A549 (cell line): ENCODE measurements at regions not wholly inside any gene's neighbourhood (a gene's known extent, or its start where the extent isn't known, plus 50 kb on each side); places are given as distances from the start of the nearest gene placed in this dataset.
A peak's percentile ranks its signal among the peaks of the same experiment; 100 is the strongest.

Source experiments
- ATAC-seq, 2 experiments: fragments of 200-7000 bp in 1 of 2; fragments of >200 bp in 1 of 2; cut with Nextera tagmentation in 1 of 2; cut with Tn5 transposase in 1 of 2; 3 replicates each; pipeline versions ENCODE4 v1.8.0 to v1.9.1; 2018 to 2020; ENCODE audit warnings: mild to moderate bottlenecking in 1 of 2, moderate library complexity in 1 of 2
- CTCF ChIA-PET: fragments of 300-600 bp; sonication (Branson Sonifier 250); formaldehyde crosslinking; extraction: SDS; loops from one replicate; lab custom pipeline; 2021; ENCODE audit warnings: antibody characterized with exemption, inconsistent platforms; lab: Yijun Ruan, JAX
- POLR2A ChIA-PET: fragments of 350-600 bp; formaldehyde crosslinking; extraction: SDS; loops from one replicate; lab custom pipeline; 2021; ENCODE audit warnings: antibody characterized with exemption, inconsistent platforms; lab: Yijun Ruan, JAX
- DNase-seq, 2 experiments: peaks; one replicate each; pipeline versions ENCODE4 v3.0.0 to v3.0.0-alpha.2; 2011 to 2016; ENCODE audit warnings: low read depth in 1 of 2, low spot score in 1 of 2
- FAIRE-seq: peaks from 2 replicates; lab custom pipeline; 2011; peaks lifted over from hg19 to GRCh38; lab: Jason Lieb, UNC
- H3K27ac ChIP-seq, 2 experiments: fragments of >200 bp; sonication (Bioruptor Twin); formaldehyde crosslinking; 3 replicates each; pipeline ENCODE4 v1.5.1; 2016 to 2017
- H3K4me1 ChIP-seq: fragments of >200 bp; sonication (Bioruptor Twin); formaldehyde crosslinking; 3 replicates; pipeline ENCODE4 v1.6.1; 2016
- H3K4me2 ChIP-seq: fragments of >200 bp; sonication (Bioruptor Twin); formaldehyde crosslinking; 3 replicates; pipeline ENCODE4 v1.6.1; 2016
- H3K4me3 ChIP-seq: fragments of >200 bp; sonication (Bioruptor Twin); formaldehyde crosslinking; 3 replicates; pipeline ENCODE4 v1.5.1; 2016
- H3K9me3 ChIP-seq: fragments of >200 bp; sonication (Bioruptor Twin); formaldehyde crosslinking; 3 replicates; pipeline ENCODE4 v1.6.1; 2016
- CEBPB ChIP-seq, 2 experiments: fragments of >200 bp in 1 of 2; sonication (Bioruptor Twin) in 1 of 2; formaldehyde crosslinking in 1 of 2; IDR thresholded peaks; 2 replicates each; pipeline ENCODE4 v1.6.1; 2012 to 2016
- ELK1 ChIP-seq: fragments of 150-350 bp; IDR thresholded peaks from 2 replicates; pipeline ENCODE4 v1.6.1; 2014; ENCODE audit warnings: low read depth, mild to moderate bottlenecking, low read length
- FOXS1 ChIP-seq: fragments of 250-450 bp; sonication (Bioruptor Pico); IDR thresholded peaks from 2 replicates; pipeline ENCODE4 v1.5.0; 2020; ENCODE audit warnings: mild to moderate bottlenecking, moderate library complexity
- HMGXB4 ChIP-seq: fragments of 250-450 bp; sonication (Bioruptor Pico); IDR thresholded peaks from 2 replicates; pipeline ENCODE4 v1.5.0; 2021; ENCODE audit warnings: mild to moderate bottlenecking, moderate library complexity, borderline replicate concordance
- POLR2A ChIP-seq: IDR thresholded peaks from 2 replicates; pipeline ENCODE4 v1.6.1; 2012; ENCODE audit warnings: mild to moderate bottlenecking, low read length
- POLR2AphosphoS2 ChIP-seq: conservative IDR thresholded peaks from 2 replicates; pipeline ENCODE4 v1.6.1; 2012; ENCODE audit warnings: low read length, improper control_type of control experiment, inconsistent platforms
- RAD21 ChIP-seq, 2 experiments: fragments of >200 bp in 1 of 2; sonication (Bioruptor Twin) in 1 of 2; formaldehyde crosslinking in 1 of 2; IDR thresholded peaks in 1 of 2; conservative IDR thresholded peaks in 1 of 2; 2 replicates in 1 of 2; 3 replicates in 1 of 2; pipeline ENCODE4 v1.6.1; 2012 to 2018; ENCODE audit warnings: inconsistent platforms in 1 of 2
- SMC3 ChIP-seq: fragments of >200 bp; sonication (Bioruptor Twin); formaldehyde crosslinking; IDR thresholded peaks from 3 replicates; pipeline ENCODE4 v1.6.1; 2018; ENCODE audit warnings: inconsistent platforms
- TFCP2L1 ChIP-seq: fragments of 250-450 bp; sonication (Bioruptor Pico); IDR thresholded peaks from 2 replicates; pipeline ENCODE4 v1.5.0; 2021; ENCODE audit warnings: mild to moderate bottlenecking
- TP53 ChIP-seq: fragments of 250-450 bp; sonication (Bioruptor Pico); IDR thresholded peaks from 2 replicates; pipeline ENCODE4 v1.5.0; 2021; ENCODE audit warnings: mild to moderate bottlenecking, moderate library complexity
- WGBS: methylation state at CpG from one replicate; pipeline ENCODE4 v1.1.6; 2017; ENCODE audit errors: missing lambda C conversion rate; 5-methylcytosine and 5-hydroxymethylcytosine counted together
- TF ChIP-seq, protein P1 (sequence below): IDR thresholded peaks from 2 replicates; pipeline ENCODE4 v1.6.1; 2012
- TF ChIP-seq, protein P2 (sequence below): fragments of >200 bp; sonication (Bioruptor Twin); formaldehyde crosslinking; IDR thresholded peaks from 3 replicates; pipeline ENCODE4 v1.5.1; 2016
- TF ChIP-seq, protein P3 (sequence below): IDR thresholded peaks from 2 replicates; pipeline ENCODE4 v1.6.1; 2012
- TF ChIP-seq, protein P4 (sequence below): fragments of 450-650 bp; IDR thresholded peaks from 2 replicates; pipeline ENCODE4 v1.6.1; 2014; ENCODE audit warnings: antibody characterized with exemption

DNA sequence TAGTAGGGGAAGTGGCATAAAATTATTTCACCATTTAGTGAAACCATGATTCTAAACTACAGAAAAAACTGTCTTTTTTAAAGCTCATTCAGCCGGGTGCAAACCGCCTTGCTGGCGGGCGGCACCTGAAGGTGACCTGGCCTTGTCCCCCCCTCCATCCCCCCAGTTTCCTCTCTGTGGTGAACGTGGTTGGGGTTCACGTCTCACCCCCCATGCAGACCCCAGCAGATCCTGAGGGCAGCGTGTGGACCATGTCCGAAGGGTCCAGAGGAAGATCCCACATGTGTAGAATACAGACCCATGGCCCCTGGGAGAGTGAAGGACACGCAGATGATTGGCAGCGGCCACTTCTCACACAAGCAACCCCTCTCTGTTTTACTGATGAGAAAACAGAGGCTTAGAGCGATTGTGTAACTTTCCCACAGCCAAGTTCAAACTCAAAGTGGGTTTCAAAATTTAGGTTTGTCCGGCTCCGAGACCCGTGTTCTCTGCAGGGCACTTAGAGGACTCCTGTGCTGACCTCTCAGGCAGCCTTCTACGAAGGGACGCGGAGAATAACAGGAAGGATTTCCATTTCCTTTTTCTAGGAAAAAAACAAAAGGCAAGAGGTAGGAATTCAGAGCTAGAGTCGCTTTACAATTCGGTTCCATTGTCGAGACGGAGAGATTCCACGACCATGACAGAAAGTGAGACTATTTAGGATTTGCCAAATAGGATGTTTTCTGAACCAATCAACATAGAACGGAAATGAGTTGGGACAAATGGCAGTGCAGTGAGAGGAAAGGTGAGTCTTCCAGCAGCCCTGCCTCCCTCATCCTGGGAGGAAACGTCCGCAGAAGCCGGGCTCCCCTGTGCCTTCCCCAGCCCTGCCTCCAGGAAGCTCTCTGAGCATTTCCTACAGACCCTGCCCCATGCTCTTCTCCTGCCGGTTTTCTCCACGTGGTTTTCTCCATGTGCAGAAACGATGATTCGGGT lies 67.6 kb upstream of the PITRM1 start:
- H3K4me1 ChIP-seq, result no peaks in the 10 kb centered on the region
- ChIA-PET CTCF (interaction anchor here (0.7 to 3.7 kb wide), 47 partner anchors 8 to 1542 kb away, joined by 3 to 15 read pairs (median 4); partner anchors contain the start of gene PITRM1), POLR2A (no interaction called here)
- no peaks in the 10 kb centered on the region for H3K9me3 ChIP-seq
- H3K4me3 ChIP-seq, result no peak overlapping the region
- H3K27ac ChIP-seq, result peak overlapping the region; percentile 46 to 65; a peak in 5 of 6 replicates
- peak overlapping the region; percentile 51; the same call in 1 of the 3 replicates for H3K4me2 ChIP-seq
- DNase-seq (no peak), FAIRE-seq (no peak), ATAC-seq (peak in 1 of 2 experiments; percentile 34; a peak in 3 of 6 replicates)
- peak in 1 of 2 experiments; percentile 11; a peak in 1 of 5 replicates for TF ChIP-seq RAD21 (conservative IDR thresholded peaks at IDR 0.05 in 1 of 2, IDR thresholded peaks at IDR 0.05 in 1 of 2)
- TF ChIP-seq TFCP2L1 (CRISPR knock-in tag), result no peak
- 80% methylated on average over 30 of the region's 30 CpGs for WGBS

DNA sequence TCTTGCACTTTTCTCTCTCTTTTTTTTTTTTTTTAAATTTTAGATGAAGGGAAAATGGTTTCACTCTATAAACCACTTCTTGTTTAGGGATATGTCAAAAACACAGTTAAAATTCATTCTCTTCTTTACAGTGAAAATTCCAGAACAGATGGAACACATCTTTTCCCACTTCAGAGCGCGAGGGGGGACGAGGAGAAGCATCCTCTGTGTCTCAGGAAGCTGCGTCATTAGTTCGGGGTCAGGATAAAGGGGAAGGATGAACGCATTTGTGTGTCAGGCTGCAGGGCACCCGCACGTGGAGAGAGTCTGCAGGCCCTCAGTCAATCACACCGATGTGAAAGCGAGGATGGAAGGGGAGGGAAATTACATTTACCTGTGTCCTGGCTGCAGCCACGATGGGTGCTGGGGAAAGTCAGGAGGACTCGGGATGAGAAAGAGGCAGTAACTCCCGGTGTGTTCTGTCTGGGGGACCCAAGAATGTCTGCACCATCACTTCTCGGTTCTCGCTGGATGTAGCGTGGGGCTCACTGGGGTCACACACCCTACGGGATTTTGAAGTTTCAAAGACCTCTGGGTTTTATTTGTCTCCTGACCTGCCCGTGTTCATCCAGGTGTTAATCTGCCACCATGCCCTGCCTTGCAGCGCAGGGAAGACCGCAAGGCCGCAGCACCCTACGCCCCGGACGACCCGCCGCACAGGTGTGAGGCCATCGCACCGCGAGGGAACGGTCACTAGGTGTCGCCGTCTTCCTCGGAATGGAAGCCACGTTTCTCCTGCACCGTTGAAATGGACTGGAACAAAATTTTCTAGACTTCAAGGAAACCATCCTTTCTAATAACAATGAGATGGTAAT lies 66.7 kb upstream of the PITRM1 start:
- Histone ChIP-seq H3K27ac (peak overlapping the region; percentile 46 to 65; a peak in 5 of 6 replicates), H3K4me3 (no peak overlapping the region), H3K4me2 (peak overlapping the region; percentile 51), H3K9me3 (no peaks in the 10 kb centered on the region), H3K4me1 (no peaks in the 10 kb centered on the region)
- 30% methylated on average over 35 of the region's 35 CpGs for WGBS
- ATAC-seq, result peak; percentile 79 to 96; a peak in 5 of 6 replicates
- TF ChIP-seq, protein P1, sequence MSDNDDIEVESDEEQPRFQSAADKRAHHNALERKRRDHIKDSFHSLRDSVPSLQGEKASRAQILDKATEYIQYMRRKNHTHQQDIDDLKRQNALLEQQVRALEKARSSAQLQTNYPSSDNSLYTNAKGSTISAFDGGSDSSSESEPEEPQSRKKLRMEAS, result peak; percentile 38; the same call in 1 of the 2 replicates
- TF ChIP-seq RAD21 (conservative IDR thresholded peaks at IDR 0.05 in 1 of 2, IDR thresholded peaks at IDR 0.05 in 1 of 2), result peak; percentile 97 to 98
- no peak for TF ChIP-seq CEBPB (IDR thresholded peaks at IDR 0.05)
- TF ChIP-seq SMC3, result peak; percentile 90
- TF ChIP-seq, protein P2, sequence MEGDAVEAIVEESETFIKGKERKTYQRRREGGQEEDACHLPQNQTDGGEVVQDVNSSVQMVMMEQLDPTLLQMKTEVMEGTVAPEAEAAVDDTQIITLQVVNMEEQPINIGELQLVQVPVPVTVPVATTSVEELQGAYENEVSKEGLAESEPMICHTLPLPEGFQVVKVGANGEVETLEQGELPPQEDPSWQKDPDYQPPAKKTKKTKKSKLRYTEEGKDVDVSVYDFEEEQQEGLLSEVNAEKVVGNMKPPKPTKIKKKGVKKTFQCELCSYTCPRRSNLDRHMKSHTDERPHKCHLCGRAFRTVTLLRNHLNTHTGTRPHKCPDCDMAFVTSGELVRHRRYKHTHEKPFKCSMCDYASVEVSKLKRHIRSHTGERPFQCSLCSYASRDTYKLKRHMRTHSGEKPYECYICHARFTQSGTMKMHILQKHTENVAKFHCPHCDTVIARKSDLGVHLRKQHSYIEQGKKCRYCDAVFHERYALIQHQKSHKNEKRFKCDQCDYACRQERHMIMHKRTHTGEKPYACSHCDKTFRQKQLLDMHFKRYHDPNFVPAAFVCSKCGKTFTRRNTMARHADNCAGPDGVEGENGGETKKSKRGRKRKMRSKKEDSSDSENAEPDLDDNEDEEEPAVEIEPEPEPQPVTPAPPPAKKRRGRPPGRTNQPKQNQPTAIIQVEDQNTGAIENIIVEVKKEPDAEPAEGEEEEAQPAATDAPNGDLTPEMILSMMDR, result peak; percentile 91
- TF ChIP-seq ELK1, result no peak
- ChIA-PET CTCF (interaction anchor here (0.7 to 3.7 kb wide), 52 partner anchors 9 to 1543 kb away, joined by 3 to 15 read pairs (median 4); partner anchors contain the start of gene PITRM1), POLR2A (interaction anchor here (1.0 kb wide), 1 partner anchor 546 kb away, joined by 3 read pairs; the partner anchor contains the start of gene KLF6)
- DNase-seq, result peak; percentile 57 to 71
- peak; percentile 72 for FAIRE-seq

- DNase-seq, result no peak
- no peaks in the 10 kb centered on the region for H3K4me1 ChIP-seq
- no peak overlapping the region for H3K4me3 ChIP-seq
- ChIA-PET POLR2A (interaction anchor here (1.0 kb wide), 1 partner anchor 547 kb away, joined by 3 read pairs; the partner anchor contains the start of gene KLF6), CTCF (interaction anchor here (0.7 to 3.7 kb wide), 12 partner anchors 9 to 1532 kb away, joined by 3 to 15 read pairs (median 3); no protein-coding TSS in a partner anchor)
- FAIRE-seq, result no peak
- ATAC-seq, result no peak
- 0 out of 6 replicates have a peak overlapping the region, but pooled peaks of 1 of the 2 experiments have one; percentile 38 for H3K27ac ChIP-seq
- WGBS, result 60% methylated on average over 25 of the region's 26 CpGs
- no peak overlapping the region for H3K4me2 ChIP-seq
- no peaks in the 10 kb centered on the region for H3K9me3 ChIP-seq
- no peak for TF ChIP-seq HMGXB4 (CRISPR knock-in tag)
- no peak for TF ChIP-seq POLR2A
- TF ChIP-seq RAD21 (conservative IDR thresholded peaks at IDR 0.05 in 1 of 2, IDR thresholded peaks at IDR 0.05 in 1 of 2), result no peak
- no peak for TF ChIP-seq TP53 (CRISPR knock-in tag)
- TF ChIP-seq, protein P3, sequence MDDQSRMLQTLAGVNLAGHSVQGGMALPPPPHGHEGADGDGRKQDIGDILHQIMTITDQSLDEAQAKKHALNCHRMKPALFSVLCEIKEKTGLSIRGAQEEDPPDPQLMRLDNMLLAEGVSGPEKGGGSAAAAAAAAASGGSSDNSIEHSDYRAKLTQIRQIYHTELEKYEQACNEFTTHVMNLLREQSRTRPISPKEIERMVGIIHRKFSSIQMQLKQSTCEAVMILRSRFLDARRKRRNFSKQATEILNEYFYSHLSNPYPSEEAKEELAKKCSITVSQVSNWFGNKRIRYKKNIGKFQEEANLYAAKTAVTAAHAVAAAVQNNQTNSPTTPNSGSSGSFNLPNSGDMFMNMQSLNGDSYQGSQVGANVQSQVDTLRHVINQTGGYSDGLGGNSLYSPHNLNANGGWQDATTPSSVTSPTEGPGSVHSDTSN, result no peak
- no peak for TF ChIP-seq POLR2AphosphoS2
- TF ChIP-seq, protein P4, sequence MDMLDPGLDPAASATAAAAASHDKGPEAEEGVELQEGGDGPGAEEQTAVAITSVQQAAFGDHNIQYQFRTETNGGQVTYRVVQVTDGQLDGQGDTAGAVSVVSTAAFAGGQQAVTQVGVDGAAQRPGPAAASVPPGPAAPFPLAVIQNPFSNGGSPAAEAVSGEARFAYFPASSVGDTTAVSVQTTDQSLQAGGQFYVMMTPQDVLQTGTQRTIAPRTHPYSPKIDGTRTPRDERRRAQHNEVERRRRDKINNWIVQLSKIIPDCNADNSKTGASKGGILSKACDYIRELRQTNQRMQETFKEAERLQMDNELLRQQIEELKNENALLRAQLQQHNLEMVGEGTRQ, result no peak
- TF ChIP-seq FOXS1 (CRISPR knock-in tag), result no peak
Measured at GRCh38 chr10:3238115-3238871, 65.7 kb upstream of the PITRM1 start.
